ENCODE measurements at regions not wholly inside any gene's neighbourhood (a gene's known extent, or its start where the extent isn't known, plus 50 kb on each side); places are given as distances from the start of the nearest gene placed in this dataset.

DNA sequence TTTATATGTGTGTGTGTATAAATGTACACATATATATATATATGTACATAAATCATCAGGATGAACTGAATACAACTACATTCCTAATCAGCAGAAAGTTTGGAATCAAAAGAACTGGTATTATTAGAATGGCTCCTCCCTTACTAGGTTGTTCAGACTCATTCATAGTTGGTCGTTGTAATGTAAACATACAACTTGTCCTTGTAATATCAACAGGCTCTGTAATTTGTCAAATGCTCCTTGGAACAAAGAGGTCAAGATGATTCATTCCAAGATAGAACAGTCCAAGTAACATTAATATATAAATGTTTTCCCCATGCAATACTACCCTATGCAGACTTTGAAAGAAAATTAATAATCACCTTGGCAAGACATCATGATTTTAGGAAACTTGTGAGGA, 351.4 kb upstream of the SMIM31 start:
- Histone ChIP-seq H3K9me3 (ENCODE audit: control insufficient read depth, low read length) (no peaks in the 10 kb centered on the region), H3K4me1 (ENCODE audit: control insufficient read depth, insufficient read depth, low read length) (no peaks in the 10 kb centered on the region), H3K27ac (ENCODE audit: low read depth, low read length) (no peak overlapping the region), H3K9ac (ENCODE audit: extremely low read depth, low read length, poor library complexity, severe bottlenecking) (no peak overlapping the region), H3K27me3 (ENCODE audit: control insufficient read depth, insufficient read depth, low read length, poor library complexity, severe bottlenecking) (no peaks in the 10 kb centered on the region), H3K36me3 (ENCODE audit: control insufficient read depth, insufficient read depth, low read length) (no peaks in the 10 kb centered on the region), H3K4me3 (ENCODE audit: low read length) (no peak overlapping the region)
- no peaks in the 10 kb centered on the region for H3K36me3 Mint-ChIP-seq (ENCODE audit: low read depth)
- no peak overlapping the region for H3K4me3 Mint-ChIP-seq
- no peaks in the 10 kb centered on the region for H3K4me1 Mint-ChIP-seq
- no peaks in the 10 kb centered on the region for H3K9me3 Mint-ChIP-seq
- no peaks in the 10 kb centered on the region for H3K27me3 Mint-ChIP-seq (ENCODE audit: insufficient read depth)
- TF ChIP-seq, protein P1, sequence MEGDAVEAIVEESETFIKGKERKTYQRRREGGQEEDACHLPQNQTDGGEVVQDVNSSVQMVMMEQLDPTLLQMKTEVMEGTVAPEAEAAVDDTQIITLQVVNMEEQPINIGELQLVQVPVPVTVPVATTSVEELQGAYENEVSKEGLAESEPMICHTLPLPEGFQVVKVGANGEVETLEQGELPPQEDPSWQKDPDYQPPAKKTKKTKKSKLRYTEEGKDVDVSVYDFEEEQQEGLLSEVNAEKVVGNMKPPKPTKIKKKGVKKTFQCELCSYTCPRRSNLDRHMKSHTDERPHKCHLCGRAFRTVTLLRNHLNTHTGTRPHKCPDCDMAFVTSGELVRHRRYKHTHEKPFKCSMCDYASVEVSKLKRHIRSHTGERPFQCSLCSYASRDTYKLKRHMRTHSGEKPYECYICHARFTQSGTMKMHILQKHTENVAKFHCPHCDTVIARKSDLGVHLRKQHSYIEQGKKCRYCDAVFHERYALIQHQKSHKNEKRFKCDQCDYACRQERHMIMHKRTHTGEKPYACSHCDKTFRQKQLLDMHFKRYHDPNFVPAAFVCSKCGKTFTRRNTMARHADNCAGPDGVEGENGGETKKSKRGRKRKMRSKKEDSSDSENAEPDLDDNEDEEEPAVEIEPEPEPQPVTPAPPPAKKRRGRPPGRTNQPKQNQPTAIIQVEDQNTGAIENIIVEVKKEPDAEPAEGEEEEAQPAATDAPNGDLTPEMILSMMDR (conservative IDR thresholded peaks at IDR 0.05) = no peak
- 75% methylated on average over 1 of the region's 1 CpG; no CpG with 5 or more reads in 1 of the 2 experiments for WGBS, 2 experiments (ENCODE audit: insufficient coverage in 1 of 2, insufficient read length in 1 of 2)
- no peak overlapping the region for H3K27ac Mint-ChIP-seq
- DNase-seq = no peak

GRCh38 chr4:164405774-164406173, 348.2 kb upstream of the SMIM31 start:
- Histone ChIP-seq H3K4me1 (ENCODE audit: control insufficient read depth, insufficient read depth, low read length) (no peaks in the 10 kb centered on the region), H3K36me3 (ENCODE audit: control insufficient read depth, insufficient read depth, low read length) (no peaks in the 10 kb centered on the region), H3K27ac (ENCODE audit: low read depth, low read length) (no peak overlapping the region), H3K4me3 (ENCODE audit: low read length) (no peak overlapping the region), H3K27me3 (ENCODE audit: control insufficient read depth, insufficient read depth, low read length, poor library complexity, severe bottlenecking) (no peaks in the 10 kb centered on the region), H3K9me3 (ENCODE audit: control insufficient read depth, low read length) (no peaks in the 10 kb centered on the region), H3K9ac (ENCODE audit: extremely low read depth, low read length, poor library complexity, severe bottlenecking) (no peak overlapping the region)
- Mint-ChIP-seq H3K9me3 (no peaks in the 10 kb centered on the region), H3K36me3 (ENCODE audit: low read depth) (no peaks in the 10 kb centered on the region), H3K27ac (no peak overlapping the region), H3K4me1 (no peaks in the 10 kb centered on the region), H3K4me3 (no peak overlapping the region), H3K27me3 (ENCODE audit: insufficient read depth) (no peaks in the 10 kb centered on the region)
- TF ChIP-seq, protein P1 (conservative IDR thresholded peaks at IDR 0.05) = no peak
- no peak for DNase-seq

GRCh38 chr4:164408831-164409230, 345.1 kb upstream of the SMIM31 start:
- DNase-seq = no peak
- Mint-ChIP-seq H3K27ac (no peak overlapping the region), H3K36me3 (ENCODE audit: low read depth) (no peaks in the 10 kb centered on the region), H3K4me3 (no peak overlapping the region), H3K27me3 (ENCODE audit: insufficient read depth) (no peaks in the 10 kb centered on the region), H3K4me1 (no peaks in the 10 kb centered on the region), H3K9me3 (no peaks in the 10 kb centered on the region)
- no peaks in the 10 kb centered on the region for H3K9me3 ChIP-seq (ENCODE audit: control insufficient read depth, low read length)
- H3K36me3 ChIP-seq (ENCODE audit: control insufficient read depth, insufficient read depth, low read length) = no peaks in the 10 kb centered on the region
- H3K9ac ChIP-seq (ENCODE audit: extremely low read depth, low read length, poor library complexity, severe bottlenecking) = no peak overlapping the region
- no peaks in the 10 kb centered on the region for H3K27me3 ChIP-seq (ENCODE audit: control insufficient read depth, insufficient read depth, low read length, poor library complexity, severe bottlenecking)
- WGBS, 2 experiments (ENCODE audit: insufficient coverage in 1 of 2, insufficient read length in 1 of 2) = 67 to 93% methylated on average over 1 of the region's 1 CpG
- TF ChIP-seq, protein P1 (conservative IDR thresholded peaks at IDR 0.05) = no peak
- no peak overlapping the region for H3K27ac ChIP-seq (ENCODE audit: low read depth, low read length)
- no peaks in the 10 kb centered on the region for H3K4me1 ChIP-seq (ENCODE audit: control insufficient read depth, insufficient read depth, low read length)
- no peak overlapping the region for H3K4me3 ChIP-seq (ENCODE audit: low read length)
